ENCODE measurements at regions not wholly inside any gene's neighbourhood (a gene's known extent, or its start where the extent isn't known, plus 50 kb on each side); places are given as distances from the start of the nearest gene placed in this dataset.

- DNase-seq, result no peak
Measured at GRCh38 chr4:43776371-43776770, 672.2 kb downstream of the KCTD8 start.

GRCh38 chr4:43778187-43778915 is 670.3 kb downstream of the KCTD8 start:
- no peak for DNase-seq

DNA sequence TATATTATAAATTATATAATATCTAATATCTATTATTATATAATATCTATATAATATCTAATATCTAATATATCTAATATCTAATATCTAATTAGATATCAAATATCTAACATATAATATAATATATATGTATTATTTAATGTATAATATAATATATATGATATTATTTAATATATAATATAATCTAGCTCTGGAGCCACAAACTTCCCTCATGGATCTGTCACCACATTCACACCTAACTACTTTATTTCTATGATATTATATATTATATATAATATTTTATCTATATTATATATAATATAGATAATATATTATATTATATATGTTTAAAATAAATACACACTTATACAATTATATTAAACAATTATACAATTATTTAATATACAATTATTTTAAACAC is 667.5 kb downstream of the KCTD8 start:
- no peak for DNase-seq

DNA sequence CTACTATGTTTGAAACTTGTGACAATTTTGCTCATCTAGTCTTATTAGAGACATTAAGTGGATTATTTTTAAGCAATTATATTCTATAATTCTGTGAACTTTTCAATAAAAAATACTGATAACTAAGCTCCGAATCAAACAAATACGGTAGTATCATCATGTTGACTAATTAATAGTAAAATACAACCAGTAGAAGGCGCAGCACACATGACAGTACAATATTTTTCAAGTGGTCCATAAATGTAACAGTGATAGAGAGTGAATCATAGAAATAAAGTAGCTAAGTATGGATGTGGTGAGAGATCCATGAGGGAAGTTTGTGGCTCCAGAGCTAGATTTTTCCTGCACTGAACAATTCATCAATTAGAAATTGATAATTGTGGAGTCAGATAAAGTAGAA is 666.2 kb downstream of the KCTD8 start:
- no peak for DNase-seq

GRCh38 chr4:43816116-43816515 is 632.5 kb downstream of the KCTD8 start:
- DNase-seq, result no peak

DNA sequence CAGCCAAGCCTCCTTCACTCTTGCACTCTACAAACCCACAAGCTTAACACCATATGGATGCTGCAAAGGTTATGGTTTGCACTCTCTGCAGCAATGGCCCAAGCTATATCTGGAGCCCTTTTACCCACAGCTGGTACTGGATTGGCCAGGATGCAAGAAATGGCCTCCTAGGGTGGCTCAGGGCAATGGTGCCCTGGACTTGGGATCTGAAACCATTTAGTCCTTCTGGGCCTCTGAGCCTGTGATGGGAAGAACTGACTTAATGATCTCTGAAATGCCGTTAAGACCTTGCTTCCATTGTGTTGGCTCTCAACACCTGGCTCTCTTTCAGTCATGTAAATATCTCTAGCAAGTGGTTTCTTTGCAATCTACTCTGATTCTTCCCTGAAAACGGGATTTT is 626.0 kb downstream of the KCTD8 start:
- no peak for DNase-seq

DNA sequence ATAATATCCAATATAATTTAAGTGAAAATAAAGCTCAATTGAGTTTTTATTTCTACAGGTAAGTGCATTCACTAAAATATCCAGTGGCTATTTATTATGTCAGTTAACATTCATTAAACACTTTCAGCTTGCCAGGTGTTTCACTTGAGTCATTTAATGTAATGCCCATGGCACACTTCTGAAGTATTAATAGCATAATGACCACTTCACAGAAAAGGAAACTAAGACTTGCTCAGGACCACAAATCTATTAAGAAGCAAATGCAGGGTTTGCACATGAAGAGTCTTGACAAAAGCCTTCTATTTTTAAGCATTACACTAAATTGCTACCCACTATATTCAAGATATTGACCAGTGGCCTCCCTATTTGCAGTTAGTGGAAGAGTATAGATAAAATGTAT is 612.7 kb downstream of the KCTD8 start:
- no peak for DNase-seq

DNA sequence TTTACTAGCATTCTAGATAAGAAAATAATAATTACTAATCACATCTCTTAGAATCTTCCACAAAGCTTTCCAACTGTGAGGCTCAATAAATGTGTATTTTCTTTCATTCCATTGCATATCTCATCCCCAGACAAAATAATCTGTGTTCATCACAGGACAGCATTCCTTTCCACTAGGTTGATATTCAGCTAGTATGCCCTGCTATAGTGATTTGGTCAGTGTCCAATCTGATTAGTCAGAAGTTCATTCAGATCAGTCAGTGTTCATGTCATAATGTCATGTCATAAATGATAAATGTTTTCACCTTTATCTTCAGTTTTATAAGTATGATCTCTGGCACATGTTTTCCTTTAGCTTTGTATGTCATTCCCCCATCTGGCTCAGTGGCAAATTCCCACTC is 611.4 kb downstream of the KCTD8 start:
- DNase-seq, result no peak

- DNase-seq, result no peak
Measured at GRCh38 chr4:43837604-43838003, 611.0 kb downstream of the KCTD8 start.

DNA sequence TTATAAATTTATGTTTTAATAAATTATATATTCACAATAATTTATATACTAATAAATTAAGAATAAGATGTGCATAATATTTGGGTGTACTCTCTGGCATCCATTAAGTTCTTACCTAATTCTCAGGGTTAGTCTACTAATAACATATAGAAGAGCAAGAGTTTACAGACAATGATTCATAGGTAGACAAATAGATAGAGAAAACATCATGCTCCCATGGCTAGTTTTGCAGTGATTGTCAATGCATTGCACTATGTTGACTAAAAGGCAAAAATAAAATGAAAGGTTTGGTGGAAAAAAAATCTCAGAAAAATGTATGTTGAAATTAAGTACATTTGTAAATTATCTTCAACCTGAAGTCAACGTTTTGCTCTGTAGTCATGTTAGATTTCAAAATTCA is 606.0 kb downstream of the KCTD8 start:
- no peak for DNase-seq

- DNase-seq, result no peak
Measured at GRCh38 chr4:43843501-43843900, 605.1 kb downstream of the KCTD8 start.

DNA sequence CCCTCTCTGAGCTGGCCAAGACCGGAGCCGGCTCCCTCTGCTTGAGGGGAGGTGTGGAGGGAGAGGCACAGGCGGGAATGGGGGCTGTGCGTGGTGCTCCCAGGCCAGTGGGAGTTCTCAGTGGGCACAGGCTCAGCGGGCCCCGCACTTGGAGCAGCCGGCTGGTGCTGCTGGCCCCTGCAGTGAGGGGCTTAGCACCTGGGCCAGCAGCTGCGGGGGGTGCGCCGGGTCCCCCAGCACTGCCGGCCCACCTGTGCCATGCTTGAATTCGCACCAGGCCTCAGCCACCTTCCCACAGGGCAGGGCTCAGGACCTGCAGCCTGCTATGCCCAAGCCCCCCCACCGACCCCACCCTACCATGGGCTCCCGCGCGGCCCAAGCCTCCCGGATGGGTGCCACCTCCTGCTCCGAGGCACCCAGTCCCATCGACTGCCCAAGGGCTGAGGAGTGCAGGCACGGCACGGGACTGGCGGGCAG is 602.5 kb downstream of the KCTD8 start:
- DNase-seq, result no peak

- no peak for DNase-seq
Measured at GRCh38 chr4:43853565-43854264, 594.9 kb downstream of the KCTD8 start.

- DNase-seq, result no peak
Measured at GRCh38 chr4:43855283-43855682, 593.3 kb downstream of the KCTD8 start.

- DNase-seq, result no peak
Measured at GRCh38 chr4:43864616-43865146, 583.9 kb downstream of the KCTD8 start.

DNA sequence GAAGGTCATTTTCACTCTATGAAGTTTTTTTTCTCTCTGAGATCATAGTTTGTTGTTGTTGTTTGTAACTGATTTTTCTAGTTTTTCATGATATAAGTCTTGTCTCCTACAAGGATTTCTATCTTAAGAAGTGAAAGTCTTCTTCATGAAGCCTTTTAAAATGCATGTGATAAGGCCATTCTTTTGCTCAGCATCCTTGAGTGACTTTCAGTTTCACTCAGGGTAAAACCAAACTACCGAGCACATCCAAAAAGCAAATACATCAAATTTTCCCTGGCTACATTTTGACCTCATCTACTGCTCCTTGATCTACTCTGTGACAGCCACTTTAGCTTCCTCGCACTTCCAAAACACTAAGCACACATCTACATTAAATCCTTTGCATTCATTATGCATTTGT is 580.7 kb downstream of the KCTD8 start:
- DNase-seq, result no peak

DNA sequence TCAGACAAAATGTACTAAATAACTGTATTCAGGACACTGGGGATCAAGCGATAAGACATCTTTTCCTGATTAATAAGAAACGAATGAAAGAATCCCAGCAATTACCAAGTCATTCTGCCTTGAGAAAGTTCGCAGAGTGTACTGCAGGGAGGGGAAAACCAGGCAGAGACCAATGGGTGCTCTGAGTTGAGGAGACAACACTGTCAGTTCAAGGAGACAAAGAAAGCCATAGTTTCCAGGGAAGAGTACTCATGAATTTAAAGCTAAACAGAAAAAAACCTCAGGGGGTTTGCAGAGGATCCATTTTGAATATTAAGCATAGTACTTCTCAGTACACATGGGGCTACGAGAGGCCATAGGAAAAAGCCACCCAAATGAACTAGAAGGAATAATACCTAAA is 573.0 kb downstream of the KCTD8 start:
- DNase-seq, result no peak

GRCh38 chr4:43882470-43882869 is 566.1 kb downstream of the KCTD8 start:
- no peak for DNase-seq

GRCh38 chr4:43886196-43886595 is 562.4 kb downstream of the KCTD8 start:
- DNase-seq, result no peak

GRCh38 chr4:43898836-43899235 is 549.8 kb downstream of the KCTD8 start:
- no peak for DNase-seq

GRCh38 chr4:43903456-43903855 is 545.2 kb downstream of the KCTD8 start:
- no peak for DNase-seq

DNA sequence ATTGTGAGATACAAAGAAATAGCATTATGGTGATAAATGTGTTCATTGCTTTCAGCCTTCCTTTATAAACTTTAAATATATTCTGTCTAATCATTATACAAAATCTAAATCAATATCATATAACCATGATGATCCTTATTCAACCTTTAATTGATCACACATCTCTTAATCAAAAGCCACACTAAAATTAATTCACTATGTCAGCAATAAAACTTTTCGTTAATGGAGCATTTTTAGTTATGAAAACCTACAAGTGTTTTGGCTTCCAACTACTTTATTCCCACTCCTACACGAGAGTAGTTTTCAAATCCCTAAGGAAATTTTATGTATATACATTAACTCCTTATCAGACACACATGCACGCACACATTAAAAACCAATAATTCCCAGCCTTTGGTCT is 530.2 kb downstream of the KCTD8 start:
- DNase-seq, result no peak

GRCh38 chr4:43932448-43932847 is 516.2 kb downstream of the KCTD8 start:
- DNase-seq, result no peak

All from amygdala (tissue), 56 donors.